GM18508 (cell line): ENCODE measurements at regions not wholly inside any gene's neighbourhood (a gene's known extent, or its start where the extent isn't known, plus 50 kb on each side); places are given as distances from the start of the nearest gene placed in this dataset.
"Not testable (repeated sequence)": the region's sequence is repeated elsewhere in the genome, so short reads cannot be mapped to it uniquely, and the experiment has no call there.

Source experiments
- ATAC-seq: cut with Tn5 transposase; IDR thresholded peaks from one replicate; pipeline ENCODE4 v1.9.1; 2021; ENCODE audit warnings: moderate number of reproducible peaks; ENCODE audit not compliant: insufficient read depth, unreplicated experiment

GRCh38 chr5:158058208-158059120, 199.5 kb upstream of the CLINT1 start:
- ATAC-seq: no peak

GRCh38 chr5:158056130-158056825, 197.3 kb upstream of the CLINT1 start:
- ATAC-seq: no peak

GRCh38 chr5:158055111-158055501, 196.2 kb upstream of the CLINT1 start:
- no peak for ATAC-seq

- ATAC-seq: no peak
Observed at GRCh38 chr5:158054223-158055110, 195.5 kb upstream of the CLINT1 start.

GRCh38 chr5:158051036-158051435, 192.1 kb upstream of the CLINT1 start:
- ATAC-seq: no peak

- no peak for ATAC-seq
Observed at GRCh38 chr5:158050421-158050820, 191.5 kb upstream of the CLINT1 start.

GRCh38 chr5:158049459-158049858, 190.5 kb upstream of the CLINT1 start:
- no peak for ATAC-seq

GRCh38 chr5:158045696-158046095, 186.8 kb upstream of the CLINT1 start:
- no peak for ATAC-seq

- no peak for ATAC-seq
Observed at GRCh38 chr5:158039911-158040347, 181.0 kb upstream of the CLINT1 start.

GRCh38 chr5:158039441-158039840, 180.5 kb upstream of the CLINT1 start:
- no peak for ATAC-seq

- ATAC-seq: not testable (repeated sequence)
Observed at GRCh38 chr5:158036983-158037595, 178.1 kb upstream of the CLINT1 start.

- not testable (repeated sequence) for ATAC-seq
Observed at GRCh38 chr5:158034586-158034985, 175.6 kb upstream of the CLINT1 start.

- ATAC-seq: no peak
Observed at GRCh38 chr5:158033724-158034123, 174.8 kb upstream of the CLINT1 start.

GRCh38 chr5:158033076-158033475, 174.1 kb upstream of the CLINT1 start:
- ATAC-seq: no peak

- no peak for ATAC-seq
Observed at GRCh38 chr5:158032246-158032645, 173.3 kb upstream of the CLINT1 start.

GRCh38 chr5:158027806-158028775, 169.1 kb upstream of the CLINT1 start:
- no peak for ATAC-seq

- ATAC-seq: no peak
Observed at GRCh38 chr5:158026304-158027031, 167.5 kb upstream of the CLINT1 start.

GRCh38 chr5:158023266-158023665, 164.3 kb upstream of the CLINT1 start:
- no peak for ATAC-seq
